NCI-H748 treated with DMSO at 0.1 percent for 48 hours (cell line): ENCODE measurements at regions not wholly inside any gene's neighbourhood (a gene's known extent, or its start where the extent isn't known, plus 50 kb on each side); places are given as distances from the start of the nearest gene placed in this dataset.
"Not testable (repeated sequence)": the region's sequence is repeated elsewhere in the genome, so short reads cannot be mapped to it uniquely, and the experiment has no call there.

Experiments used
- DNase-seq: peaks from one replicate; lab custom pipeline; 2025; lab: John Stamatoyannopoulos, UW

DNA sequence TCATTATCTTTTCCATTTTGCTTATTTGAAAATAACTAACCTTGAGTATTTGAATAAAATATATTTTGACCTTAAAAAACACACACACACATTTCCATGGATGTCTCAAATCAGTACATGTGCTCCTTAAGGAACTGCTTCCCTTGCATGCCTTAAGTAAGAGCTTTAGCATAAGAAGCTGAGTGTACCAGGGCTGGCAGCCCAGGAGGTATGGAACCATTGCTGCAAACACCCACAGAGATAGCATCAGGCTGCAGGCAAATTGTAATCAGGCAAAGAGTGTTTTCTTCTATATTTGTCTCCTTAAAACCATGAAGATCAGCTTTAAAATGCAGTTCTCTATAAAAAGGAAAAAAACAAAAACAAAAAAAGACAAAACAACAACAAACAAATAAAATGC lies 160.6 kb downstream of the PLK2 start:
- no peak for DNase-seq

DNA sequence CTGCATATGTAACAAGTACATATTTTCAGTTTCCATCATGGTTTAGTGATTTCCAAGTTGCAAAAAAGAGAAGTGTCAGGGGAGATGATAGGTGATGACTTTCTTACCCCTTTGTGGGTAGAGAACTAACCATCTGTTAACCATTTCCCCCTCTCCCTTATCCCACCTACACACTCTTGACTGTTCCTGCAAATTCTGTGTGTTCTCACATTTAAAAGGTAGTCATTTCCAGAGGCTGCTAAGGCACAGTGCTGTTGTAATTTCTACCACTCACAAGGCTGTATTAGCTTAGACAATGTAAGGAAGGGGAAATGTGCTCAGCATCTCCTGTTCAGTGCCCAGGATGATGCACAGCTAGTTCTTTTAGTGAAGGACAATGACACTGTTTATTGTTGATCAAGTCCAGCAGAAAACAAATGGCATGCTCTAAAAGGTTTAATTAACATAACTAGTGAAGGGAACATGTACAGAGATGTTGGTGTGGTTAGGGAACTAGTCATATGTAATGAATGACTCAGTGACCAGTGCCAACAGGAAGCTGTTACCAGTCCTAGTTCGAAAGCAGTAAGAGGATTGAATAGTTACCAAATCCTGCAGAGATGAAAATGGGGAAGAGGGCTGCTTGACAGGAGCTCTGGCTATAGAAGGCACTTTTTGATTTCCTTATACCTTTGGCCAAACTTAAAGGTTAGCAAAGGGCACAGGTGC lies 165.1 kb downstream of the PLK2 start:
- DNase-seq, result no peak

DNA sequence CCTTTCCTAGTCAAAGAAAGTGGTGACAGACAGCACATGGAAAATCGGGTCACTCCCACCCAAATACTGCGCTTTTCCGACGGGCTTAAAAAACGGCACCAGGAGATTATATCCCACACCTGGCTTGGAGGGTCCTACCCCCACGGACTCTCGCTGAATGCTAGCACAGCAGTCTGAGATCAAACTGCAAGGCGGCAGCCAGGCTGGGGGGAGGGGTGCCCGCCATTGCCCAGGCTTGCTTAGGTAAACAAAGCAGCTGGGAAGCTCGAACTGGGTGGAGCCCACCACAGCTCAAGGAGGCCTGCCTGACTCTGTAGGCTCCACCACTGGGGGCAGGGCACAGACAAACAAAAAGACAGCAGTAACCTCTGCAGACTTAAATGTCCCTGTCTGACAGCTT lies 171.6 kb downstream of the PLK2 start:
- not testable (repeated sequence) for DNase-seq

DNA sequence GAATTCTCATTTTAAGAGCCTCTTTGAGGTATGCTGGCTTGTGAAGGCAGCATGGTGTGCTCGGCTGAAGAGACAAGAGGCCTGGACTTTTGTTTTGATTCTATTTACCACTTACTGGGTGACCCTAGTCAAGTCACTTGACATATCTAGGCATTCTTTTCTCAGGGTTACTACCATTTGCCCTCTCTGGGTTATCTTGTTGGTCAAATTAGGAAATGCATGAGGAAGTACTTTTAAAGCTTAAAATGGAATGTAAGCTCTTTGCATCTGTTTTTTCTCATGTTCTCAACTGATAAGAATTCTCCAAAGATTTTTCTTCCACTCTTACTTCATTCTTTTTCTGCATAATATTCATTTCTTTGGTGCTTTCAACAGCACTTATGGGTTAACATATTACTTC lies 173.1 kb downstream of the PLK2 start:
- no peak for DNase-seq

DNA sequence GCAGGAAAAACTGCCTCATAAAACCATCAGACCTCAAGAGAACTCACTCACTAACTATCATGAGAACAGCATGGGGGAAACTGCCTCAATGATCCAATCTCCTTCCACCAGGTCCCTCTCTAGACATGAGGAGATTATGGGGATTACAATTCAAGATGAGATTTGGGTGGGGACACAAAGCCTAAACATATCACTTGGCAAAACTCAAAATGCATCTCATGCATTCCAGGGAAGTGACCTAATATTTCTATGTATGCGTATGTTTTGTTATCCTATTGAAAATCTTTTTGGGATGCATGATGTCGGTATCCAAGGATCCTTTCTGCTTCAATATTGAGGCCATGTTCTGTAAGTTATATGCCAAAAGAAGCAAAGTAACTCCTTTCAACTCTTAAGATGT lies 174.0 kb downstream of the PLK2 start:
- DNase-seq, result no peak

DNA sequence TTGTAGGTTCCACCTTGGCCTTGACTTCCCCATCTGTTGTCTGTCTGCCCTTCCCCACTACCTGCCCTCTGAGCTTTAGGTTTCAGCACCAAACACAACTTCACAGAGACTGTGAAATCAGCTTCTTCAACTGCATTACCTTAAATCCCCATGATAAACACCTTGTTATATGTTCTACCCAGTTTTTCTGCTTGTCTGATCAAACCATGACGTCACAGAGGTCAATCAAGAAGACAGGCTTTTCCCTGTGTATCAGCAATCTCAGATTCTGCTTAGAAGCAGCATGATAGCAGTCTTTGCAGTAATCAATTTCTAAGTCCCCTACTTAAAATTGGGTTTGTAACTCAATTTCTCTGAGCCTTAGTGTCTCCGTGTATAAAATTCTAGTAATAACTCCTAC lies 175.0 kb downstream of the PLK2 start:
- DNase-seq, result no peak

DNA sequence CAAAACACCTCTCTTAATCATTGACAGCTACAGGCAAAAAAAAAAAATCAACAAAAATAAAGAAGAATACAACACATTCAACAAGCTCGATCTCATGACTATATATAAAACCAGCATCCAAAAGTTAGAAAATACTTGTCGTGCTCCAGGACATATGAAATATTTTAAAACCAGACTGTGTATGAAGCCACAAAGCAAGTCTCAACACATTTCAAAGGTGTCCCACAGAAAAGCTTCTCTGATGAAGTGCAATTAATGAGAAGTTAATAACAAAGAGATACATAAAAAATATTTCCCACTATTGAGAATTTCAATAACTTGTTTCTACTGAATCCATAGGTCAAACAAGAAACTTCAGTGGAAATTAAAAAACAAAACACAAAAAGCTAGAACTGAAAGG lies 178.7 kb downstream of the PLK2 start:
- no peak for DNase-seq

DNA sequence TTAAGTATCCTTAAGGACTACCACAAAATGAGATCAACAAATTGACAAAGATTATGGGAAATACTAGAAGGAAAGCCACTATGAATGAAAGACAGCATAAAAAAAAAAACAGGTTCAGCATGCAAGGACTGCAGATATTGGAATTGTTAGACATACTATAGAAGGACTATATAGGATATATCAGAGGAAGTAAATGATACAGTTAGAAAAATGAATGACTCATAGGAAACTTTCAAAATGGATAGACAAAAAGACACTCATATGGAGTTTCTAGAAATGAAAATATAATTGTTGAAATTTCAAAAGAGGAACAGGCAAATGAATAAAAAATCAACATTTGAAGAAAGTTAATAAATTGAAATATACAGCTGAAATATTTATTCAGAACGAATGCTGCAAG lies 180.6 kb downstream of the PLK2 start:
- DNase-seq, result no peak

DNA sequence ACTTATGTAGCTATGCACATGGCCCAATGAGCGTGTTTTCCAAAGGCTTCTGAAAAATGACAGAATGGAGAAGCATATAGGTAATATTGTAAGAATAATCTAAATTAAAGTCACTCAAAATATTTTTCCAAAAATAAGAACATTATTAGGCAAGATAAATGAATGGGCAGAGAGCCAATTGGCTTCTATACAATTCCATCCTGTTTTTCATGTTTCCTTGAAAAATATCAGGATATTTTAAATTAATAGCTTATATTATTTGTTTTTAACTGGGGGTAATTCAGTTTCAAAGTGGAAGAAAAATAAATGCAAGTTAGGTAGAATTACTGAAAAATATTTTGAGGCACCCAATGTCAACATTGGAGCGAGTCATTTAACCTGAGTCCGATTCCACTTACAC lies 183.5 kb downstream of the PLK2 start:
- DNase-seq, result no peak

DNA sequence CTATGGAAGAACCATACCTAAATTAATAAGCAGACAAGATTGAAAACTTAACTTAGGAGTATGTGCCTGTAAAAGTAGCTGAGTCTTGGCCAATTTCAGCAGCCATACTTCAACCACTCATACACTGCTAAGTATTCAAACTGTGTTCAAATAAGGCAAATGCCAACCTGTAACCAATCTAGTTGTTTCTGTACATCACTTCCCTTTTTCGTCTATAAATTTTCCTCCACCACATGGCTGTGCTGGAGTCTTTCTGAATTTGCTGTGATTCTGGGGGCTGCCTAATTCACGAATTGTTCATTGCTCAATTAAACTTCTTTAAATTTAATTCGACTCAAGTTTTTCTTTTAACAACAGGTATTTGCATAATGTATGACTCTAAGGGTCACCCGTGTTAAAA lies 184.4 kb downstream of the PLK2 start:
- DNase-seq, result no peak

DNA sequence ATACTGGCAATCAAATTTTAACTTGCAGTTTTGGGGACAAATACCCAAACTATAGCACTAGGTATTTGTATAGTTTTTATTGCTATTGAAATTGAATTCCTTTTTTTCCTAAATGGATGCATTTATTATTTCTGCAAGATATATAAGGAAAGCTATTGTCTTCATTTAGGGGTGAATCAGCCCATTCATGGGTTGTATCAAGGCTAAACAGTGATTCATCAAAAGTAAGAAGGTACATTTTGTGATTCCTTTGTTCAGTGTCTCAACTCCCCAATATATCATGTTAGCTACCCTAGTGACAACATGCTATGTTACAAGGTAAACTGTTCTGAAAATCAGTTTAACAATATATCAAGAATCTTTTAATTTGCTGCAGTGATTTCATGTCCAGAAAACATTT lies 185.7 kb downstream of the PLK2 start:
- no peak for DNase-seq

DNA sequence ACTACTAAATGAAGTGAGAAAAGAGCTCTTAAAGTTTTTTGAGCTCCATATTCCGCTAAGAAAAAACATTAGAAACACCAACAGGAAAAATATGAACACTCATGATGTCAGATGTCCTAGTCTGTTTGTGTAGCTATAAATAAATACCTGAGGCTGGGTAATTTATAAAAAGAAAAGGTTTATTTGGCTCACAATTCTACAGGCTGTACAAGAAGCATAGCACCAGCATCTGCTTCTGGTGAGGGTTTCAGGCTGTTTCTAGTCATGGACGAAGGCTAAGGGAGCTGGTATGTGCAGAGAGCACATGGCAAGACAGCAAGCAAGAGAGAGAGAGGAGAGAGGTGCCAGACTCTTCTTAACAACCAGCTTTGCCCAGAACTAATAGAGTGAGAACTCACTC lies 186.2 kb downstream of the PLK2 start:
- DNase-seq, result no peak

DNA sequence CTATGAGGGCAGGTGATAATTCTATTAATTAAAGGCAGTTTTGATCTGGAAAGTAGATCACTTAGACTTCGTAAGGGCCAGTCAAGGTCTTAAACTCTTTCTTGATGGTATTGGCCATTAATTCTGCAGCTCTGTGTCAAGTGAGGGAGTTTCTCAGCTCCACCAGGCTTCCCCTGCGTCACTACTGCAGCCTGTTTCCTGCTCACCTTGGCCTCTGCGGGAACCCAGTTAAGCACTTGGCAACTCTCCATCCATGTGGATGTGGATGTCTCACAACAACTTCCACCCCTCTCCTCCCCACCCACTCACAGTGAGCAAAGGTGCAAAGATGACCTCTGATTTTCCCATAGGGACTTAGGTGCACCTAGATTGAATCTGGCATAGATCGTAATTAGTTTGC lies 191.6 kb downstream of the PLK2 start:
- DNase-seq, result no peak

DNA sequence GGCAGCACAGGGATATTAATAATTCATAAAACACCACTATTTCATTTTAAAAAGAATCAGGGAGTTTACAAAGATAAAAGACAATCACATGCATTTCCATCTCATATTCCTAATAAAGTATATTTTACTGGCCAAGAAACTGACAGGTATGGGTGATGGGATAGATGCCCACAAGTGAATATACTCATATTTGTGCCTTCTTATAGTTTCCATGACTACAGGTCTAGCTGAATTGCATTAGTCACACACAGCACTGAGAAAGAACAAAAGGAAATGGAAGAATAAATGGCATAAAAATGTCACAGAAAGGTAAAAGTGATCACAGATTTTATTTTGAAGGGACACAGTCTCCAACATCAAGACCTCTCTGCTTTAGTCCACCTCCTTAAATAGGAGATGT lies 193.5 kb downstream of the PLK2 start:
- no peak for DNase-seq

DNA sequence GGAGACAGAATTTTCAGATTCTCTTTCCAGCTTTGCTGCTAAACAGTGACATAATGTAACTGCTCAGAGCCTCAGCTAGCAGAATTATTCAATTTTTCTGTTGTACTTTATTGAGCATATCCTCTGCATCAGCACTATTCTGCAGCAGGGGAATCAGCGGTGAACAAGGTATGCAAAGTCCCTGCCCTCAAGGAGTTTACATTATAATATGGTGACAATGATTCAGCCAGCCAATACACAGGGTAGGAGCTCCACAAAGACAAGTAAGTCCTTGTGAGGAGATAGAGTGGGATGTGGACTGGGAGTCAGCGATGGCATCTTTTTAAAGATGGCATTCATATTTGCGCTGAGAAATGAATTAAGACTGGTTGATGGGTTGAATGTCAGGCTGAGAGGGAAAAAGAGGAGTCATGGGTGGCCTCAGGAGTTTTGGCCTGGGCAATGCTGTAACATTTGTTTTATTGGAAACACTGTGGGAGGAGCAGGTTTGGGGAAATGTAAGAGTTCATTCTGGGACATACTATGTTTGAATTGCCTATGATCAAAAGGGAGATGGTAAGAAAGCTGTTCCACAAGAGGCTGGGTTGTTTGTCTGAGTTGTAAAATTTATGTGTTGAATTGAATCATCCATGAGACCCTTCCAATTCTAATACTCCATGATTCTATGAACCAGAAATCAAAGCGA lies 194.5 kb downstream of the PLK2 start:
- no peak for DNase-seq

DNA sequence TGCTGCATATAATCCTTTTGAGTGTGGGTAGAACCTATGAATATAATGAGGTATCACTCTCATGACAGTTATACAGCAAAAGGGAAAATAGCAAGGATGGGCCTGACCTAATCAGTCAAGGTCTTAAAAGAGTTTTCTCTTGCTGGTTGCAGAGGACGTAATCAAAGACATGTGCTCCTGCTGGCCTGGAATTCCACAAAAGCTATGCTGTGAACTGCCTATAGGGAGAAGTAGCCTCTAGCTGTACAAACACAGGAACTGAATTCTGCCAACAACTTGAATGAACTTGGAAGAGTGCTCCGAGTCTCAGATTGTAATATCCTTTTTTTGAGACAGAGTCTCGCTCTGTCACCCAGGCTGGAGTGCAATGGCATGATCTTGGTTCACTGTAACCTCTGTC lies 195.6 kb downstream of the PLK2 start:
- DNase-seq, result no peak

DNA sequence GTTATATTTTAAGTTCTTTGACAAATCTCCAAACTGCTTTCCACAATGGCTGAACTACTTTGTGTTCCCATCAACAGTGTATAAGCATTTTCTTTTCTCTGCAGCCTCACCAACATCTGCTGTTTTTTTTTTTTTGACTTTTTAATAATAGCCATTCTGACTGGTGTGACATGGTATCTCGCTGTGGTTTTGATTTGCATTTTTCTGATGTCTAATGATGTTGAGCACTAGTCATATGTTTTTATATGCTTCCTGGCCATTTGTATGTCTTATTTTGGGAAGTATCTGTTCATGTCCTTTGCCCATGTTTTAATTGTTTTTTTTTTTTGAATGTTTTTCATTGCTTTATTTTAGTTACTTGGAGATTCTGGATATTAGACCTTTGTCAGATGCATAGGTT lies 196.6 kb downstream of the PLK2 start:
- no peak for DNase-seq

DNA sequence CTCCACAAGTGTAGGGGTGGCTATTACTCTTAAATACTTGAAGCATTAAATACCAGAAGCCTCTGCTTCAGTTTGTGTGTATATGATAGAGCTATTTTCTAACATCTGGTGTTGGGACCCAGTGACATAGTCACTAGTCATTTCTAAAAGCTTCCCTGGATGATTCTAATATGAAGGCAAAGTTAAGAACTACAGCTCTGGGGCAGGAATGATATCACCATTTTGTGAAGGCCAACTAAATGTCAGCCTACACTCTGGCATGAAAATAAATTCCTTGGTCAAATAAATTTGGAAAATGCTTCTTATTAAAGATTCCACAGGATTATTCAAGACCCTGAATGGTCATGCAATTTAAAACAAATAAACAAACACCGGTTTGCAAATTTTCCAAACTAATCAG lies 197.7 kb downstream of the PLK2 start:
- DNase-seq, result no peak

DNA sequence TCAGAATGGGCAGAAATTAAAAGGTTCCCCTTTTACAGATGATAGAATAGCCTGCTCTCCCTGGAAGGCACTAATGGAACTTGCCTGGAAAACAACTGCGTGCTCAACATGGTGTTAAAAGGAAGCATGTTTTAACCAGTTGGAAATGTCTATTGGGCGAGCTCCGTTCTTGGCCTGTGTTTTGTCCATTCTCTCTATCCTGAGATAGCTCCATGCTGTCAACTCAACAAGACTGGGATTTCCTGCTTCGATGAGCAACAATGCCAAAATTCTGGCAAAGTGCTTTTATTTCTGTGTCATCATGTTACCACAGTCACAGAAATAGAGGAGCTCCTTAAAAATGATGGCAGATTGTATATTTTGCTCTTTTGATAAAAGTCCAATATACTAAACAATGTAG lies 198.3 kb downstream of the PLK2 start:
- DNase-seq, result no peak

DNA sequence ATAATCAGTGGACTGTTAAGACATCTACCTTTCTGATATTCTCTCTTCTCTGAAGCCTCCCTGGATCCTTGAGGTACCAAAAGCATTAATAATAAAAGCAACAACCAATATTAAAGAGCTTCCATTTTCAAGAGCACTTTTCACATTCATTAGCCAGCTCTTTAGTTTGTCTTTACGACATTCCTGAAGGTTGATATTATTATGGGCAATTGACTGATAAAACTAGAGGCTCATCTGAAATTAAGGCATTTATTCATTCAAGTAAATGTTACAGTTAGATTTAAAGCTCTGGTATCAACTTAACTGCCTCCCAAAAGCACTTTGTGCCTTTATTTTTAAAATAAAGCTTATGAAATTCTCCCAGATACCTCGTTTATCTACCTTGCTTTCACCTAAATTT lies 199.6 kb downstream of the PLK2 start:
- DNase-seq, result no peak

DNA sequence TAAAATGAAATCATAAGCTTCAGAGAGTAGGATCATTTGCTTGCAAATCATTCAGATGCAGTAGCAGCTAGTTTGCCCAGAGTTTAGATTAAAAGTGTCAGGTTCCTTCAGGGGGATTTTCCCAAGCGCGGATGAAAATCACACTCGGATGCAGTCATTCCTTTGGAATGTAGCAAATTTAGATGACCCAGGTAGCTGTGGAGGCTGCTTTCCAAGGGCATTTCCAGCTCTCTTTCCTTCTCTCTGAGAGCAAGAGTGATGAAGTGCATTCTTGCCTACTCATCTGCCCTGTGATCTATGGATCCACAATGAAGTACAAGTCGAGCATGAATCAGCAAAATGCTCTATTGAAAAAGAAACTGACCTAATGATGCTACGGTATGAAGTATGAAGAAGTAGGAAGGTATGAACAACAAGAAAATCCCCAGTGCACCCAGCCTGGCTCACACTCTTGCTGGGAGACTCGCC lies 200.2 kb downstream of the PLK2 start:
- DNase-seq, result no peak

DNA sequence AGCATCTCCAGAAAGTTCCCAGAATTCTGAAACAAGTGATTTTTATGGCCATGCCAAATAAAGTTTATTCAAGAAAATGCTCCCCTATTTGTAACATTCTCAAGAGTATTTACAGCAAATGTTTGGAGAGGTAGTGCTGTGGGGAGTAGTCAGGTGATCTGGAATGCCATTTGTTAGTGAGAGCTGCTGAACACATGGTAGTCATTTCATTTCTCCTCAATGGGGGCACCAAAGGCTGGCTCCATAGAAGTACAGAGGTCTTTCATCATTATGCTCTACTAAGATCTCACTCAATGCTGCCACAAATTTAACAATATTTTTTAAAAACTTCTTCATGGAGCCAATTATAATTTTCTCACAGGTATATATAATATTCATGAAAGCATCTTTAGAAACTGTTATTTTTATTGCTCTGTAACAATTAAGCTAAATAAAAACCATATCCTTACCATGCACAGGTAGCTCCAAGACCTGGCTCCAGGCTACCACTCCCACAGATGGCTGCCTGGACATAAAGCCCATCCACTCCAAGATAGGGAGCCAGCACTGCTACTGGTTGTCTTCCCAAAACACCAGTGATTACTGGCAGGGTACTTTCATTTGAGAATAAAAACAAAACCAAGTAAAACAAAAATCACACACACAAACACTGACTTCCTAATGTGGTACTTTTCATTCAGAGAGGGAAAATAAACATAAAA lies 200.8 kb downstream of the PLK2 start:
- DNase-seq, result no peak

DNA sequence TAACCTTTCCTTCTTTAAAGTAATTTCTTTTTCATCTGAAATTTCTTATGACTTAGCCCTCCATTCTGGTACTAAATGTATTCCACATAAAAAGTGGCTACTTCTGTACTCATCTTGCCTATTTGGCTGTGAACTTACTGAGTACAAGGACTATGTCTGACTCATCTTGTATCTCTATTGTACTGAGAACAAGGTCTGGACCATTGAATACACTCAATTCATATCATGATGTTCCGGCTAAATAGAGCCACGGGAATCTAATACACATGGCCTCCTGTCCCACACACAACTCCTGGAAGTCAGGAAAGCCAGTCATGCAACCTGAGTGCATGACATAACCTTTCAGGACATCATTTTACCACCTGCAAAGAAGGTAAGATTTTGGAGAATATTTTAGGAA lies 203.9 kb downstream of the PLK2 start:
- DNase-seq, result no peak
